Endothelial cell of hepatic sinusoid (primary cell): ENCODE measurements at regions not wholly inside any gene's neighbourhood (a gene's known extent, or its start where the extent isn't known, plus 50 kb on each side); places are given as distances from the start of the nearest gene placed in this dataset.

ENCODE experiments used
- in situ Hi-C: cut with HindIII; loops from 2 replicates; pipeline ENCODE4 v1.10.0; 2017; ENCODE audit warnings: low sequenced_read_pairs

DNA sequence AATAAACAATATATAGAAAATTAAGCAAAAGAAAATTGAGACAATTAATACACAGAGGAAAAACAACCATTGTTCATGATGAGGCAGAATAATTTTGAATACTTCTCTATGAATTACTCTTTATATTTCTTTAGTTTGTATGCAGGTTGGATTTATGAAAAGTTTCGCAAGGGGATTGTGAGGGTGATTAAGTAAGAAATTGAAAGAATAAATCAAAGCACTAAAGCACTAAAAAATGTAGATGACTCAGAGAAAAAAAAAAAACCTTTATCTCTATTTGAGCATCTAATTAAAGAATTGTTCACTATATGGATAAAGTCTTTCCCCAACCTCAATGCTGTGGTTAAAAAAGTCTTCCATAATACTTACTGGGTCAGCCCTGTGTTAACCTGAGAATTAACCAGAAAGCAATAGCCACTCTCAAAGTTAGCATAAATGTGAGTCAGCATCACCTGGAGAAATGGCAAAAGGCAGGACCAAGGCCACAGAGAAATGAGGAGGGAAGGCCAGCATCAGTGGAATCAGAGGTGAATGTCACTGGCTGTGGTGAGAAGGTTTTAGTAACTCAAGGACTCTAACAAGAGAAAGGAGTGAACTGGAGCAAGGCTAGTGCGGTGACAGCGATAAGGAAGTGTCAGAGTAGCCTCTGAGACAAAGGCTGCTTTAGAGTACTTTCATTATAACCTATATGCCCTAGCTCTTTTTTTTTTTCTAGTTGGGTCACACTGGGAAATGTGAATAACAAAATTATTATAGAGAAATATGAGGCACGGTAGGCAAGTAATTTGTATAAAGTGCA is 310.4 kb downstream of the KCNC2 start:
- in situ Hi-C loops: no loop called here

DNA sequence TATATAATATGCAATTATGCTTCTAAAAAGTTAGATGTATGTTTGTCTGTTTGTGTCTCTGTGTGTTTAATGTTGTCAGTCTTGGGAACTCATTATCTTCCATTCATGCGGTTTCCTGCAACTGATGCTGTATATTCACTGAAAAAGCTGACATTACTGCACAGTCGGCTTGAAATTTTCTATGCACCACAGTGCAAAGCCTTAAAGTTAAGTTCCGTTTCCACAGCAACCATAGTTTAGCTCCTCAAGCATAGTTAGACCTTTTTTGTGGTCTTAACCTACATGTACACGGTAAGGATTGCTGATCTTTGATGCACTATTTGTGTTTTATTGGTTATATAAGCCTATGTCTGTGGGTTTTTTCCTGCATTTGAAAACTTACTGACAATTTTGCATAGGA is 309.4 kb downstream of the KCNC2 start:
- in situ Hi-C loops: no loop called here

DNA sequence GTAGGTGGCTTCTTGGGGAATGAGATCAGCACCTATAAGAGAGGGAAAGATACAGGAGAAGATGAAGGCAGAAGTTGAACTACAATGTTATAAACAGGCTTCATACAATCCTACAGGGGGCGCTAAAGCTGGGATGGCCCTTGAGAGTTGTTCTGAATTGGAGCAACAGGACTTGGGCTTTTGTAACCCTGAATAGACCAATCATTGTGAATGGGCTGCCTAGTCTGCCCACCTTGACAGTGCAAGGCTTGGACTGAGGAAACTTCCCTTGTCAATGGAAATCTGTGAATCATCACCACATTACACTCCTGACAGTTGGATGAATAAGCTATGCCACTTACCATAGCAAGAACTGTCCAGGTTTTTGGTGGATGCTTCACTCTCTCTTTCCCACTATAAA is 306.1 kb downstream of the KCNC2 start:
- in situ Hi-C loops: no loop called here

DNA sequence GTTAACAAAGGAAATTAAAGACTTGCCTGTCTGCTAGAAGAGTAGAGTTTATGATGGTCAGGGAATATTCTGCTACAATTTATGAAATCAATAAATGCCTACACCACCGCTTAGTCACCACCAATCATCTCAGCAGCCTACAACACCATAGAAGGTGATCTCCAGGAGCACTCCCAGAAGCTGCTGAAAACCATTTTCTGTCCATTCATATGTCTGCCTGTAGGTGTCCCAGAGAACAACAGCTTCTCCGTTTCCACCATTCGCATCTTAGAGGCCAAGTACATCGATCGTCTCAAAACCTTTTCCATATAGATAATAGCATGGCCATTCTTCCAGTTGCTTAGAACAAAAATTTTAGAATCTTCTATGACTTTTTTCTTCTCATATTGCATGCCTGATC is 303.4 kb downstream of the KCNC2 start:
- in situ Hi-C loops: no loop called here

DNA sequence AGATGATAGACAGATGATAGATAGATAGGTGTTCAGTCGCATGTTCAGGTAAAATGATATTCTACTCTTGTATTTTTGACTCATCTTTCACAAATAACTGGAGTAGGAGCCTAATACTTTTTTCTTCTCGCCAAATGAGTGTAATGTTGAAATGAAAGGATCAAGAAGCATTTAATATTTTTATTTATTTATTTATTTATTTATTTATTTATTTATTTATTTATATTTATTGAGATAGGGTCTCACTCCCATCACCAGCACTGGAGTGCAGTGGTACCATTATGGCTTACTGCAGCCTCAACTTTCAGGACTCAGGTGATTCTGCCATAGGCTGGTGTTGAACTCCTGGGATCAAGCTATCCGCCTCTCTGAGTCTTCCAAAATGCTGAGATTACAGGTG is 298.8 kb downstream of the KCNC2 start:
- in situ Hi-C loops: loop anchor here (5.0 kb wide), 1 partner anchor 61 kb away; no protein-coding TSS in a partner anchor

DNA sequence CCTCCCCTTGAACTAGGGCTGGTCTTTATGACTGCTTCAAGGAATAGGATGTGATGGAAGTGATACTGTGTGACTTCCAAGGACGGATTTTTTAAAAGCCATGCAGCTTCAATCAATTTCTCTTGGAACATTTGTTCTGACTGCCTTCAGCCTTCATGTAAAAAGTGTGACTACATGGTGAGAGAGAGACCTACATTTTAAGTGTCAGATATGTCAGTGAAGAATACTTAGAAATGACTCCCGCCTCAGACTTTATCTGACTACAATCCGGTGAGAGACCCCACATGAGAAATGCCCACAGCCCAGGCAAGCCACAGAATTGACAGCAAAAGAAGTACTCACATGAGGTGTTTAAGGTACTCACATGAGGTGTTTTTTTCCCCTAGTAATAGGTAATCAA is 295.3 kb downstream of the KCNC2 start:
- in situ Hi-C loops: loop anchor here (5.0 kb wide), 1 partner anchor 58 kb away; no protein-coding TSS in a partner anchor

DNA sequence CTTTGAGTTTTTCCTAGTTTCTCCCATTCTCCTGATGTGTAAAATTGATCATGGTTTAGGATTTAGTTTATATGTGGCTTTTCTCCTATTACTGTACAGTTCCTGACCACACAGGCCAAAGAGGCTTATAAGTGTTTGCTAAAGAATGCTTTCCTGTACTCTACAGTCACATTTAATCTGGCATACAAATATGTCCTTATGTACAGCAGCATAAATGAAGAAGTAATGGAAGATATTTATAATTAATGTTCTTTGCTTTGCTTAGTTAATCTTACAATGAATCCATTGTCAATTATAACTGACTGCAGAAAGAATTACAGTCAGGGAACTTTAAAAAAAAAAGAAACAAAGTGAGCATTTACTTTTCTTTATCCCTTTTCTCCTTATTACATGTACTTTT is 293.9 kb downstream of the KCNC2 start:
- in situ Hi-C loops: no loop called here

DNA sequence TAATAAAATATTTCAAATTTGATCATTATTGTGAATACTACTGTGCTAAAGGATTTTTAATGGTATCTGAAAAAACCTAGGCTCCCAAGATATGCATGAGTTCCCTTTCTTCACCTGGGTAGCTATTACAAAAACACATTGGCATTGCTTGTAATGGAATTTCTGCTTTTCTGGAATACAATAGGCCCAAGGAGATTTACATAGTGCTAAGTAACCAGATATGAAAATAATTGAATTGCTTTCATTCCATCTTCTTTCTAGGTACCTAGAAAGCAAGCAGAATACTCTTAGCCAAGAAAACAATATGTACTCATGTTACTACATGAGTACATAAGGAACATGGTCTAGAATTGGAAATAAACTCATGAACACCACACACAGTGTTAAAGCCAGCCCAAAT is 291.9 kb downstream of the KCNC2 start:
- in situ Hi-C loops: no loop called here

DNA sequence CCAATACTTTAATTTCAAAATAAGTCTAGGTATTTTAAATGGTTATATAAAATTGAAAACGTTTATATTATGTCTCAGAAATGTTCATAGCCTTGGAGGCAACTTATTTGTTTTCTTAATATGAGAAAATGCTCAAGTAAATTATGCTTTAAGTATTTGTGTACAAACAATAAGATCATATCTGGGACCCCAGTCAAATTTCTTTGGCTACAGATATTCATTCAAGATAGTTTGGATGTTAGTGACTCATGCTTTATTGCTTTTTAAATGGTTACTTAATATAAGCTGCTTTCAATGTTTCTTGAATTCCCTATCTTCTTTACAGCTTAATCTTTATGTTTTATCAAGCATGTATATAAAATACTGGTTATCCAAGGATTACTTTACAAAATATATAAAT is 291.3 kb downstream of the KCNC2 start:
- in situ Hi-C loops: no loop called here

DNA sequence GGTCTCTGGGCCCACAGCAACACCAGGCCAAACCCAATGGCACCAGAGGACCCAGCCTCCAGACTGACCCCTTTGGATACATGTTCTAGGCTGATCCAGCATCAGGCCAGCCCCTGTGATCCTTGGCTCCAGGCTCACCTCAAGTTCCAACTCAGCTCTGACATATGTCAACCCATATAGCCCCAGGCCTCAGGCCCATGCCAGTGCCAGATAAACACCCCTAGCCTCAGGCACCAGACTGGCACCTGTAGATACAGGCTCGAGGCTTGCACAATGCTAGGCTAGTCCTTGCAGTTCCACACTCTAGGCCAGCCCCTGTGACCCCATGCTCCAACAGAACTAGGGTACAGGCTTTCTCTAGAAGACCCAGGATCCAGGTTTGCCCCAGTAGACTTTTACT is 287.5 kb downstream of the KCNC2 start:
- in situ Hi-C loops: no loop called here

DNA sequence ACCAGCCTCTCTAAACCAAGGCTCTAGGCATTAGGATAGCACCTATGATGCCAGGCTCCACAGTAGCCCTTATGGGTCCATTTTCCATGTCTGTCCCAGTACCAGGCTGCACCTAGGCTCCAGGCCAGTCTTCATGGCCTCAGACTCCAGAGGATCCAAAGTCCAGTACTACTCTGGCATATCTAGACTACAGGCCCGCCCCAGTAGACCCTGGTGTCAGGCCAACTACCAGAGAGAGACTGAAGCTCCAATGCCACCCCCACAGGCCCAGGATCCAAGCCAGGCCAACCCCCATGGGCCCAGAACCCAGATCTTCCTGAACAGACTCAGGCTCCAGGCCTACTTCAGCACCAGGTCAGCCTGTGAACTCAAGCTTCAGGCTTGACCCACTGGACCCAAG is 287.0 kb downstream of the KCNC2 start:
- in situ Hi-C loops: no loop called here

DNA sequence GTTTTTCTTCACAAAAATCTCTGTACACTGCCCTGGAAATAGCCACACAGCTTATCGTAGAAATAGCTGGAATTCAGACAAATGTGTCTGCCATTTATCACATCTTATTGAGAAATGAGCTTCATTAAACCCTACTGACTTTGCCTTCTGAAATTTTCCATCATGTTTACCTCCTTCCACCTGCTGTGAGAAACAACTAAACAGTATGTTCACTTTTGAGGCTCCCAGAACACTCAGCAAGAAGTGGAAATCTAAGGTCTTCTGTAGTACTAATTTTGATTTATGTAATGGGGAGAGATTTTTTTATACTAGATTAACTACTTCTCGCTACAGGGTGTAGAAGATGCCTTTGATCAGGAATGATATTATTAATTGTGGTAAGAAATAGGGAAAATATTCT is 268.0 kb downstream of the KCNC2 start:
- in situ Hi-C loops: no loop called here

DNA sequence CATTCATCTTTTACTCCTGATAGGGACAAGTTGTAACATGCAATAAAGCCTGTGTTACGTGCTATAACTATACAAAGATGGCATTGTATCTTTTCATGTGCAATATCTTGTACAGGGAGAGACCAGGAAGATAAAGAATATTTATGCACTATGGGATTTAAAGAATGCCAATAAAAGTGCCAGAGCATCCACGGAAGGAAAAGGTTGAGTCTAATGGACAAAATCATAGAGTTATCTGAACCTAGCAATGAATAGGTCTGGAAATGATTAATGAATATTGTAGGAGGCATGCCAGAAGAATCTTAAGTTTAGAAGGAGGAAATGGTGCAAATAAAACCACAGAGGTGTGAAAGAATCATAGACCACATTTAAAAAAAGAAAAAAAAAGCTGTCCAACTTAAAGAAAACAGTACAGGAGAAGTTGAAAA is 263.9 kb downstream of the KCNC2 start:
- in situ Hi-C loops: no loop called here

DNA sequence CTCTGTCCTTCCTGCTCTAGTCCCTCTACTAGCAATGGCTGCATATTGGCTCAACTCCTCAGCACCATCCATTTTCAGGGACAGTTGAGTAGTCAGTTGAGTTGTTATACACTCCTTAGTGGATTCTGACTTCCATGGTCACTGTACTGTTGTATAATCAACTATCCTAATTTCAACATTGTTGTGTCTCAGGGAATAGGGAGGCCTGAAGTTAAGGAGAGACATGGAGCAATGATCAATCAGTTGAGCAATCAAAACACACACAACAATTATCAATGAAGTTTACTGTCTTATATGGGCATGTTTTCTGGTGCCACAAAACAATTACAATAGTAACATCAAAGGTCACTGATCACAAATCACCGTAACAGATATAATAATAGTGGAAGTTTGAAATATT is 255.9 kb downstream of the KCNC2 start:
- in situ Hi-C loops: no loop called here

DNA sequence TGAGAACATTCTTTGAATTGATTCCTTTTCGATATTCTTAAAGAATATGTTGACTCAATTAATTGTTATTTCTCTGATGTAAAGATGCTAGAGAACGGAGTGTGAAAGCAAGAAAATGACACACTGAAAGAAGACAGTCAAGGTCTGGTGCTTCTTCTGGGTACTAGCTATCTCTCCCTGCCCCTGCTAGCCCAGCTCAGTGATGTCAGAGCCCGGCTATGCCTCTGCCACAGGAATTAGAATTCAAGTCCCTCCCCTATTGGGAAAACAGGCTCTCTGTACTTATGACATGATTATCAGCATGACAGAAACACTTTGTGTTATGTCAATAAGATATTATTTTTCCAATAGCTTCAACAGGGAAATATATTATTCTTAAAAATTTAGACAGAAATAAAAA is 252.4 kb downstream of the KCNC2 start:
- in situ Hi-C loops: no loop called here

DNA sequence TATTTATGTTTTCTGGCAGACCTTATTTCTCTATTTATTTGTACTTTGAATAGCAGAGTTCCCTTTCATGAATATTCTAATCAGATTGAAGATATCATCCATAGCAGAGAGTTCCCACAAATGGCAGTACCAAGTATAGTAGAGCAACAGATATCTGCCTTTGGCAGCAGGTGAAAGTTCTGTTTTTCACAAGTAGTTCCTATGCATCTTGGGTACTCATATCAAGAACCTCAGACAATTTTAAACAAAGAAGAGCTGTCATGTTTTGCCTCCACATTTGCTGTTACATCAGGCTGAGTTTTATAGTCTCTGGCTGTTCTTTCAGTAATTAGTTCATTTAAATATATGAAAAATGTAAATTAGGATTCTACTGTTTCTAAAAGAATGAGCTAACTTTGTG is 252.0 kb downstream of the KCNC2 start:
- in situ Hi-C loops: no loop called here

DNA sequence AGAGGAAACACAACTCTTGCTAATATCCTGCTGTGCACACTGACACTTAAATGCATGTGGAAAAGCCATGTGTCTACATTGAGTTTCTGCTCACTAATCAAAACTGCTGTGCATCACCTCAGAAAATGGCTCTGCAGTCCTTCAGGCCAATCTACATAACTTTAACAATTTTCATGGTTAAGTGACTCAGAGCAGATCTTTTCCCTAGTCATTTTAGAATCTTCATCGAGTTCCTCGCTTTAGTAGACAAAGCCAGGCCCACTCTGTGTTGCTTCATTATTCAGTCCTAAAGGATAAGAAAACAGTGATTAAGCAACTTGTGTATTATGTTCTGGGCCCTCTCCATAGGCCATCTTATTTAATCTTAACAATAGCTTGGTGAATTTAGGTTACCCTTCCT is 250.0 kb downstream of the KCNC2 start:
- in situ Hi-C loops: no loop called here

DNA sequence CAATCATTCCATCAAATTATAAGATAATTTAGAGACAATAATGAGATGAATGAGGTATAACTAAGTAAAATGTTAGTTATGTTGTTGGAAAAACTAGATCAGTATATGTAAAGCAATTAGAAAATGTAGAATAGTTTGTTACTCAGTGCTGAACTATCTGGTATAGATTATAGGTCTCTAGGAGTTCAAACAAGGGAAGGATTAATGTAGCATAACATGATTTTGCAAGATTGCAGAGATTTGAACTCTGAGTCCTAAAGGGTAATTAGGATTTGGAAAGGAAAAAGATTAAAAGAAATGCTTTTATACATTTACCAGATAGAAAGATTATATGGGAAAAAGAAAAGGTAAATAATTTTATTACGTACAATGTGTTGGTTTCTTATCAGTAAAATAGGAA is 246.3 kb downstream of the KCNC2 start:
- in situ Hi-C loops: no loop called here

DNA sequence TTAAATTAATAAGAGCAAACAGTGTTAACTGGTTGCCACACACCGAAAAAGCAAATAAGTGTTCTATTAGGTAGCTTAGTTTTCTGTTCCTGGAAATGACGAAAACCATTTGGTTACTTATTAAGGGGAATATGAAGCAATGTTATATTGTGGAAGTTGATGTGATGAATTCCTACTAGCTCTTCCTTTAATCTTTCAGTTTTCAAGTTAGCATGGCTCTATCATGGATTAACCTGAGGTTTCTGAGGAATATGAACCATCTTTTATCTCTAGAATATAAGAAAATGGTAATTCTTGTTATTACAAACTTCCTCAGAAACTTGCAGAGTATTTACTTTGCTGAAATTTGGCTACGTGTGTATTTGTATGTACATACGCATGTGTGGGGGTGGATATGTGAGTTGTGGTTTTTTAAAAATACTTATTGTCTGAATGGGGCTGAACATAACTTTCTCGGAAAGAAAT is 245.7 kb downstream of the KCNC2 start:
- in situ Hi-C loops: no loop called here

DNA sequence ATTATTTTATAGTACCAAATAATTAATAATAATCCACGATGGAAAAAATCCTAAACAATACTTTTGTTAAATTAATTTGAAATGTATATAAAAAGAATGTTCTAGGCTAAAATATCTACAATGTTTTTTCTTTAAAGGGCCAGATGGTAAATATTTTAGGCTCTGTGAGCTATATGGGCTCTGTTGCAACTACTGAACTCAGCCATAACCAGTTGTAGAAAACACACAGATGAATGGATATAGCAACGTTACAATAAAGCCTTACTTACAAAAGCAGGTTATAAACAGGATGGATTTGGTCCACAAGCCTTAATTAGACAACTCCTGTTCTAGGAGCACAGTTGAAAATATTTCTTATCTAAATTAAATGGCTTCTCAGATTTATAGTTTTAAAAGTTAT is 245.2 kb downstream of the KCNC2 start:
- in situ Hi-C loops: no loop called here

DNA sequence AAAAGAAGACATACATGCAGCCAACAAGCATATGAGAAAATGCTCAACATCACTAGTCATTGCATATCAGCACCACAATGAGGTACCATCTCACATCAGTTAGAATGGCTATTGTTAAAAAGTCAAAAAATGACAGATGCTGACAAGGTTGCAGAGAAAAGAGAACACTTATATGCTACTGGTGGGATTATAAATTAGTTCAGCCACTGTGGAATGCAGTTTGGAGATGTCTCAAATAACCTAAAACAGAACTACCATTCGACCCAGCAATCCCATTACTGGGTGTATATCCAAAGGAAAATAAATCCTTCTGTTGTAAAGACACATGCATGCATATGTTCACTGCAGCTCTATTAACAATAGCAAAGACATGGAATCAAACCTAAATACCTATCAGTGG is 238.4 kb downstream of the KCNC2 start:
- in situ Hi-C loops: loop anchor here (5.0 kb wide), 1 partner anchor 59 kb away; no protein-coding TSS in a partner anchor

DNA sequence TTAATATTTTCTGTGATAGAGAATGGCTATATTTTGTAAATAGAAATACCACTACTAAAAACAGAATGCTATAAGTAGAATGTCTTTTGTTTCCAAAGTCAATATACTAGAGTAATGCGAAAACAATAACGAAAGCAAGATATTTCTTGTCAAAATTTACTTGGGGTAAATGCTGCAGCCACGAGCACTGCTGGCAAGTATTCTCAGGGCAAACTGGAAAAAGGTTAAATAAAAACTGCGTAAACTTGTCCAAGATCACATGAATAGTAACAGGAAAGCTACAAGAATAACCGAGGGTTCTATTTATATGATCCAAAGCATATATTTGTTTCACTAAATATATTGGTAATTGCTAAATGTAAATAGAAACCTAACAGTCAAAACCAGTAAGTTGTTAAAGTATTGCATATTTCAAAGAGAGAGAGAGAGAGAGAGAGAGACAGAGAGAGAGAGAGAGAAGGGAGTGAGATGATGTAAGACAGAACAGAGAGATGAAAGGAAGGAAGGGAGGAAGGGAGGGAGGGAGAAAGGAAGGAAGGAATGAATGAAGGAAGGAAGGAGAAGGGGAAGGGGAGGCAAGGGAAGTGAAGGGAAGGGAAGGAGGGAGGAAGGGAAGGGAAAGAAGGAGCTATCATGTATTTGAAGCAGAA is 231.7 kb downstream of the KCNC2 start:
- in situ Hi-C loops: no loop called here
